GM18505 (cell line): ENCODE measurements at regions not wholly inside any gene's neighbourhood (a gene's known extent, or its start where the extent isn't known, plus 50 kb on each side); places are given as distances from the start of the nearest gene placed in this dataset.
"Not testable (repeated sequence)": the region's sequence is repeated elsewhere in the genome, so short reads cannot be mapped to it uniquely, and the experiment has no call there.

Source experiments
- ATAC-seq: cut with Tn5 transposase; IDR thresholded peaks from one replicate; pipeline ENCODE4 v1.9.1; 2021; ENCODE audit not compliant: unreplicated experiment
- POLR2A ChIP-seq: IDR thresholded peaks from 4 replicates; pipeline ENCODE4 v1.6.1; 2011; ENCODE audit warnings: borderline replicate concordance; ENCODE audit not compliant: insufficient read depth, insufficient read length; ENCODE audit errors: extremely low read depth

GRCh38 chr12:11968048-11968383, 102.7 kb upstream of the BCL2L14 start:
- no peak for ATAC-seq
- no peak for TF ChIP-seq POLR2A

DNA sequence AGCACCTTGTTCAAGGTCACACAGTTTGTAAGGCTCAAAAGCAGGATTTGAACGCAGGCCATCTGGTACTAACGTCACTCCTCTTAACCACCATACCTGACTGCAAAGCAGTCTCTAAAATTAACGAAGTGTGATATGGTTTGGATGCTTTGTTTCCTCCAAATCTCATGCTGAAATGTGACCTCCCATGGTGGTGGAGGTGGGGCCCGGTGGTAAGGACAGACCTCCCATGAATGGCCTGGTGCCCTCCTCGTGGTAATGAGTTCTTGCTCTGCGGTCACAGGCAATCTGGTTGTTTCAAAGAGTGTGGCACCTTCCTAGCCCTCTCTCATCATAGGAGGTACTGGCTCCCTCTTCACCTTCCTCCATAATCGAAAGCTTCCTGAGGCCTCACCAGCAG, 102.2 kb upstream of the BCL2L14 start:
- no peak for ATAC-seq
- no peak for TF ChIP-seq POLR2A

- ATAC-seq: peak; percentile 64
- TF ChIP-seq POLR2A: no peak
These were observed 101.1 kb upstream of the BCL2L14 start for GRCh38 chr12:11969437-11970154.

DNA sequence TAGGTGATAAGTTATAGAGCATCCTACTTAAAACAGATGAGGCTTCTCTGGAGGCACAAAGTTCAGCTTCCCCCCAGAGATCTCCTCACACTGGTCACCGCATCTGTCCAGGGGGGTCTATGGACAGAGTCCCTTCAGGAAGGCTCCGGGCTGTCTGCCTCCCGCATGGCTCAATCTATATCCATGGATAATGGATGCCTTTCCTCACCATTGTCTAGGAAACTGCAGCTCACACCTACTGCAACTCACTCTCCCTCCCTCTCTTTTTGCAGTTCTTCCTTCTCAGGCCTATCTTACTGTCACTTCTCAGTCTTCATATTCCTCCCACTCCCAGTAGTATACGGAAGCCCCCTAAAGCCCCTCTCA, 100.6 kb upstream of the BCL2L14 start:
- no peak for ATAC-seq
- no peak for TF ChIP-seq POLR2A

GRCh38 chr12:11973396-11973795, 97.3 kb upstream of the BCL2L14 start:
- no peak for ATAC-seq

GRCh38 chr12:11976005-11976404, 94.7 kb upstream of the BCL2L14 start:
- no peak for TF ChIP-seq POLR2A
- ATAC-seq: no peak

More at GRCh38 chr12:11973396-11973795, 97.3 kb upstream of the BCL2L14 start:
- no peak for TF ChIP-seq POLR2A

DNA sequence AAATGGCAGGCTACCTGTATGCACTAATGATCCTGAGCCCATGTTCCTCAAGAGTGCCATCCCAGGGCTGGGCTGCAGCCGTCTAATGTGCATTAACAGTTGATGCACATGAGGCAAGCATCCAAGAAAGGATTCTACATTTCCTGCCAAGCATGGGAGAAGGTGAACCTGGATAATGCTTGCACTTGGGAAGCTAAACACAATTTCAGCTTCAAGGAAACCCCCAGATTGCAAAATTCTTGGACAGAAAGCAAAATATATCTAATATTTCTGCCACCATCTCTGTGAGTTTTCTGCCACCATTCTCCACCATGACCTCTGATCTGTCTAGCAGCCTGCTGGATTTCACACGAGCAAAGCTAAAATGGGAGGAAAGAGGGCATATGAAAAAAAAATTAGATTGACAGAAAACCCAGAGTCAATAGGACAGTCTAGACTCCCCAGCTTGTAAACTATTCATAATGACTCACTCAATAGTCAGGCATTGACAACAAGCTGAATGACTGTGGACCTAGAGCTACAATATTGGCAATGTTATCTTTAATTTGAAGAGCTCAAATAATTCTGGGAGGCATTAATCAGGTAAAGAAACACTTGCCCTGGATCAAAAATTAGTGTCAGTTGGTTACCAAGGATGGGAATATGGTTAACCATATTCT, 91.9 kb upstream of the BCL2L14 start:
- ATAC-seq: no peak
- TF ChIP-seq POLR2A: no peak

DNA sequence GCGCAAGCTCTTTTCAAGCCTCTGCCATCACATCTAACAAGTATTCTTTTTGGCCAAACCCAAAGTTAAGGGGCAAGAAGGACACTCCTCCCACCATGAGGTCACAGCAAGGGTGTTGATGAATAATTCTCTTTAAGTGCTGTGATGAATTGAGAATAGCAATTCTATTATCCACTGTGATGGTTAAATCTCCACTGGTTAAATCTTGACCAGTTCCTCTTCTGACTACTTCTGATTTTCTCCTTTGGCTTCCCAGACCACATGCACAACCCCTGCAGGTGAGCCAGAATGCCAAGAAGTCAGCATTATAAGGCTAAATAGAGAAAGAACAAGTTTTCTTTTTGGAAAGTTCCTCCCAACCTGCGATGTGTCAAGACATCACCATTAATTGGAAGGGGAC, 90.6 kb upstream of the BCL2L14 start:
- no peak for ATAC-seq
- TF ChIP-seq POLR2A: no peak

GRCh38 chr12:11981121-11981733, 89.5 kb upstream of the BCL2L14 start:
- no peak for TF ChIP-seq POLR2A
- peak; percentile 80 for ATAC-seq

DNA sequence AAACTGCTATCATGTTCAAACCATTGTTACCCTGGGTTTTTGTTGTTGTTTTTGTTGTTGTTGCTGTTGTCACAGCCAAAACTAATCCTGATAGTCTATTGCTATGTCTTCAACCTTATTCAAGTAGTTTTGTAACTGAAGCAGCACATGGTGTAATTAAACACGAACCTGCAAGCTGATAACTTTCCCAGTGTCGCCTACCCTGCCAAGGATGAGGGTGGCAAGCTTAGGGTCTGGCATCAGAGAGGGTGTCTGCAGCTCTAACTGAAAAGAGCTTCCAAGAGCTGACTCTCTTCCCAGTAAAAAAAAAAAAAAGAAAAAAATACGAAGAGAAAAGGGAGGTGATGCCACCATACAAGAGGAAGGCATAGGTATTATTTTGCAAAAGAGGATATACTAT, 86.3 kb upstream of the BCL2L14 start:
- no peak for ATAC-seq

DNA sequence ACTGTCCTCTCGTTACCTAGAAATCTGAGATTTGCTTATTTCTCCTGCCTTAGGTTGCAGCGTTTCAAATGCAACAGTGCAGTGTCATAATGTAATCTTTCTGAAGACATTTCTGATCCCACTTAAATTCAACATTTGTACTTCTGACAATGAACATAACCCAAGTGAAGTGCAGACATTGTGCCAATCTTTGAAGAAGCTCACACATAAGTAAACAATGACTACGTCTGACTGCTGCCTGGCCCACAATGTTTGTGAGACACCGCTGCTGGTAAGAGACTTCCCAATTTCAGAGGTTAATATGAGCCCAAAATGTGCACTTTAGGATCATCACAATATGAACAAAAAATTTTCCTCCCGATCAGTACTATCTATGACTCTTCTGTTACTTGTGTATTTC, 84.6 kb upstream of the BCL2L14 start:
- no peak for ATAC-seq
- TF ChIP-seq POLR2A: no peak

More for the DNA sequence above, 86.3 kb upstream of the BCL2L14 start:
- TF ChIP-seq POLR2A: no peak

DNA sequence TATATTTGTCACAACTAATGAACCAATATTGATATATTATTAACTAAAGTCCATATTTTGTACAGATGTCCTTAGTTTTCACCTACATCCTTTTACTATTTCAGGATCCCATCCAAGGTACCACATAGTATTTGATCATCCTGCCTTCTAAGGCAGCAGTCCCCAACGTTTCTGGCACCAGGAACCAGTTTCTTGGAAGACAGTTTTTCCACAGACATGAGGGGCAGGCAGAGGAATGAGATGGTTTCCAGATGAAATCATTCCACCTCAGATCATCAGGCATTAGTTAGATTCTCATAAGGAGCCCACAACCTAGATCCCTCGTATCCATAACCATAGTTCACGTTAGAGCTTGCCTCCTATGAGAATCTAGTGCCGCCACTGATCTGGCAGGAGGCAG, 82.8 kb upstream of the BCL2L14 start:
- no peak for ATAC-seq
- no peak for TF ChIP-seq POLR2A

- no peak for TF ChIP-seq POLR2A
- ATAC-seq: no peak
These were observed 79.1 kb upstream of the BCL2L14 start for GRCh38 chr12:11991604-11992003.

DNA sequence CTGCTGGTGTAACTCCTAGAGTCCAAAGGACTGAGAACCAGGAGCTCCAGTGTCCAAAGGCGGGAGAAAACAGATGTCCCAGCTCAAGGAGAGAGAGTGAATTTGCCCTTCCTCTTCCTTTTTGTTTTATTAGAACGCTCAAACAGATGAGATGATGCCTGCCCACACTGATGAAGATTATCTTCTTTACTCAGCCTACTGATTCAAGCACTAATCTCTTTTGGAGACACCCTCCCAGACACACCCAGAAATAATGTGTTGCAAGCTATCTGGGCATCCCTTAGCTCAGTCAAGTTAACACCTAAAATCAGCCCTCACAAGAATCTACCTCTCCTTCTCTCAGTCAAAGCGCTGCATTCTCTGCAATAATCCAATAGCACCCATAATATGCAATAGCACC, 78.2 kb upstream of the BCL2L14 start:
- TF ChIP-seq POLR2A: no peak
- no peak for ATAC-seq

GRCh38 chr12:11998307-11998943, 72.3 kb upstream of the BCL2L14 start:
- ATAC-seq: not testable (repeated sequence)
